ENCODE measurements at regions not wholly inside any gene's neighbourhood (a gene's known extent, or its start where the extent isn't known, plus 50 kb on each side); places are given as distances from the start of the nearest gene placed in this dataset.

- whole genome bisulfite sequencing, 2 donors (ENCODE audit: low coverage in 1 of 2) = 46 to 53% methylated on average over 3 of the region's 3 CpGs
- no peak for ATAC-seq
- TF ChIP-seq POLR2AphosphoS5 (IDR thresholded peaks at IDR 0.05) (no peak), POLR2A (IDR thresholded peaks at IDR 0.05) (no peak), EP300 (IDR thresholded peaks at IDR 0.05) (no peak), CTCF (IDR thresholded peaks at IDR 0.05) (no peak)
- Histone ChIP-seq H3K36me3 (no peaks in the 10 kb centered on the region), H3K9me3 (no peaks in the 10 kb centered on the region), H3K4me1 (no peaks in the 10 kb centered on the region), H3K27me3 (no peaks in the 10 kb centered on the region), H3K27ac (no peak overlapping the region), H3K4me3 (no peak overlapping the region)
These were observed 363.5 kb downstream of the GRB14 start for GRCh38 chr2:164257742-164258141.

- Histone ChIP-seq H3K9me3 (no peaks in the 10 kb centered on the region), H3K4me3 (no peak overlapping the region), H3K4me1 (no peaks in the 10 kb centered on the region), H3K36me3 (no peaks in the 10 kb centered on the region), H3K27me3 (no peaks in the 10 kb centered on the region), H3K27ac (no peak overlapping the region)
- TF ChIP-seq CTCF (IDR thresholded peaks at IDR 0.05) = no peak
- TF ChIP-seq EP300 (IDR thresholded peaks at IDR 0.05) = no peak
- TF ChIP-seq POLR2A (IDR thresholded peaks at IDR 0.05) = no peak
- no peak for TF ChIP-seq POLR2AphosphoS5 (IDR thresholded peaks at IDR 0.05)
- WGBS, 2 donors (ENCODE audit: low coverage in 1 of 2) = 54 to 90% methylated on average over 2 of the region's 2 CpGs
- ATAC-seq = no peak
These were observed 368.6 kb downstream of the GRB14 start for GRCh38 chr2:164252568-164253287.

GRCh38 chr2:164243315-164243714, 378.0 kb downstream of the GRB14 start:
- no peak overlapping the region for H3K4me3 ChIP-seq
- ATAC-seq = no peak

GRCh38 chr2:164242409-164242808, 378.9 kb downstream of the GRB14 start:
- Histone ChIP-seq H3K27me3 (no peaks in the 10 kb centered on the region), H3K36me3 (no peaks in the 10 kb centered on the region), H3K4me1 (no peaks in the 10 kb centered on the region), H3K27ac (no peak overlapping the region), H3K4me3 (no peak overlapping the region), H3K9me3 (no peaks in the 10 kb centered on the region)
- no peak for TF ChIP-seq POLR2A (IDR thresholded peaks at IDR 0.05)
- no peak for TF ChIP-seq EP300 (IDR thresholded peaks at IDR 0.05)
- TF ChIP-seq POLR2AphosphoS5 (IDR thresholded peaks at IDR 0.05) = no peak
- no peak for TF ChIP-seq CTCF (IDR thresholded peaks at IDR 0.05)
- 88 to 89% methylated on average over 3 of the region's 3 CpGs for whole genome bisulfite sequencing, 2 donors (ENCODE audit: low coverage in 1 of 2)
- ATAC-seq = no peak

More at GRCh38 chr2:164243315-164243714, 378.0 kb downstream of the GRB14 start:
- Histone ChIP-seq H3K27ac (no peak overlapping the region), H3K9me3 (no peaks in the 10 kb centered on the region), H3K36me3 (no peaks in the 10 kb centered on the region), H3K4me1 (no peaks in the 10 kb centered on the region), H3K27me3 (no peaks in the 10 kb centered on the region)
- TF ChIP-seq EP300 (IDR thresholded peaks at IDR 0.05) = no peak
- TF ChIP-seq CTCF (IDR thresholded peaks at IDR 0.05) = no peak
- no peak for TF ChIP-seq POLR2AphosphoS5 (IDR thresholded peaks at IDR 0.05)
- TF ChIP-seq POLR2A (IDR thresholded peaks at IDR 0.05) = no peak

- Histone ChIP-seq H3K36me3 (no peaks in the 10 kb centered on the region), H3K27ac (no peak overlapping the region), H3K4me1 (no peaks in the 10 kb centered on the region), H3K27me3 (no peaks in the 10 kb centered on the region), H3K4me3 (no peak overlapping the region), H3K9me3 (no peaks in the 10 kb centered on the region)
- TF ChIP-seq EP300 (IDR thresholded peaks at IDR 0.05) (no peak), CTCF (IDR thresholded peaks at IDR 0.05) (no peak), POLR2A (IDR thresholded peaks at IDR 0.05) (no peak), POLR2AphosphoS5 (IDR thresholded peaks at IDR 0.05) (no peak)
- 54 to 91% methylated on average over 1 of the region's 1 CpG for WGBS, 2 donors (ENCODE audit: low coverage in 1 of 2)
- no peak for ATAC-seq
These were observed 387.2 kb downstream of the GRB14 start for GRCh38 chr2:164234074-164234473.

Data from gastroesophageal sphincter (tissue), 4 donors.